Ovary (tissue), 3 donors: ENCODE measurements at regions not wholly inside any gene's neighbourhood (a gene's known extent, or its start where the extent isn't known, plus 50 kb on each side); places are given as distances from the start of the nearest gene placed in this dataset.

Experiments used
- EP300 ChIP-seq: sonication (generic); formaldehyde crosslinking; IDR thresholded peaks from one replicate; pipeline ENCODE4 v1.6.1; 2017; ENCODE audit warnings: antibody characterized with exemption
- POLR2A ChIP-seq: fragments of 450-650 bp; IDR thresholded peaks from one replicate; pipeline ENCODE4 v1.6.1; 2017; ENCODE audit warnings: antibody characterized with exemption, mild to moderate bottlenecking, moderate library complexity
- TF ChIP-seq, protein P1 (sequence below), 3 donors: fragments of 450-650 bp in 2 of 3; fragments of 200-600 bp in 1 of 3; IDR thresholded peaks; one replicate each; pipeline versions ENCODE4 v1.5.1 to v1.8.0; 2016 to 2022; ENCODE audit warnings: antibody characterized with exemption in 3 of 3, mild to moderate bottlenecking in 1 of 3
- donor health status: DM: no; HTN: no; CAD: no.

GRCh38 chr7:131620673-131621609 is 64.5 kb upstream of the PODXL start:
- TF ChIP-seq, protein P1, sequence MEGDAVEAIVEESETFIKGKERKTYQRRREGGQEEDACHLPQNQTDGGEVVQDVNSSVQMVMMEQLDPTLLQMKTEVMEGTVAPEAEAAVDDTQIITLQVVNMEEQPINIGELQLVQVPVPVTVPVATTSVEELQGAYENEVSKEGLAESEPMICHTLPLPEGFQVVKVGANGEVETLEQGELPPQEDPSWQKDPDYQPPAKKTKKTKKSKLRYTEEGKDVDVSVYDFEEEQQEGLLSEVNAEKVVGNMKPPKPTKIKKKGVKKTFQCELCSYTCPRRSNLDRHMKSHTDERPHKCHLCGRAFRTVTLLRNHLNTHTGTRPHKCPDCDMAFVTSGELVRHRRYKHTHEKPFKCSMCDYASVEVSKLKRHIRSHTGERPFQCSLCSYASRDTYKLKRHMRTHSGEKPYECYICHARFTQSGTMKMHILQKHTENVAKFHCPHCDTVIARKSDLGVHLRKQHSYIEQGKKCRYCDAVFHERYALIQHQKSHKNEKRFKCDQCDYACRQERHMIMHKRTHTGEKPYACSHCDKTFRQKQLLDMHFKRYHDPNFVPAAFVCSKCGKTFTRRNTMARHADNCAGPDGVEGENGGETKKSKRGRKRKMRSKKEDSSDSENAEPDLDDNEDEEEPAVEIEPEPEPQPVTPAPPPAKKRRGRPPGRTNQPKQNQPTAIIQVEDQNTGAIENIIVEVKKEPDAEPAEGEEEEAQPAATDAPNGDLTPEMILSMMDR (IDR thresholded peaks at IDR 0.05) = no peak
- no peak for TF ChIP-seq POLR2A
- TF ChIP-seq EP300 = no peak
